ENCODE measurements at regions not wholly inside any gene's neighbourhood (a gene's known extent, or its start where the extent isn't known, plus 50 kb on each side); places are given as distances from the start of the nearest gene placed in this dataset.

DNA sequence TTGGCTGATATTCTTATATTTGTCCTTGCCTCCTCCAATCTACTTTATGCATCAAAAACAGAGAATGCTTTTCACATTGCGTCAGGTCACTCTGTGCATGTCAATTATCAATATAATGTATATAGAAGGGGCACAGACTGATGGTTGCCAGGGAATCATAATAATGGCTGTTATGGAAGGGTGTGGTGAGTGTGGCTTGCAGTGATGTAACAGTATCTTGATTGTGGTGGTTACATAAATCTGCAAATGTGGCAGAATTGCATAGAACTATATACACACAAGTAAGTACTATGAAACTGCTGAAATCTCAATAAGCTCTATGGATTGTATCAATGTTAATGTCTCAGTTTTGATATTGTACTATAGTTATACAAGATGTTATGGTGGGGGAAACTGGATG lies 228.6 kb downstream of the TJP1 start:
- intact Hi-C loops (cut with DNase I), result no loop called here

DNA sequence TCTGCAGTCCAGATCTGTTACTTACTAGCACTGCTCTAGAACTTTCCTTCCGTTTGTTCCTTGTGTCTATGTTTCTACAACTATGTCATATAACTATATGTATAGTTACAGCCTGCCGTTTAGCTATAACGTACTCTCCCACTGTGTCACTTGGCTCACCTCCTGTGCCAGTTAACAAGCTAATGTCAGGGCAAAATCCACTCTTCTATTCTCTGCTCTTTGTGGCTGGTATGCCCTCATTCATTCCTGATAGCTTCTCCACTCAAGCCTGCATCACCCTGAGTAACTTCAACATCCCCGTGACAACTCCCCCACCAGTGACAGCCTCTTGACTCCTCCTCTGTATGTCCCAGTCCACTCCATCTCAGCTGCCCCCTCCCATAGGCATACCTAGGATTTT lies 229.2 kb downstream of the TJP1 start:
- intact Hi-C loops (cut with DNase I), result no loop called here
- Histone ChIP-seq H3K9me3 (no peaks in the 10 kb centered on the region), H3K27me3 (peaks cover 0 to 13% (median 0%) of the 10 kb centered on the region in 4 donors), H3K4me1 (no peaks in the 10 kb centered on the region), H3K36me3 (no peaks in the 10 kb centered on the region), H3K4me3 (no peak overlapping the region), H3K27ac (replicated peaks in 1 of 4) (no peak overlapping the region)
- WGBS, result 81% methylated on average over 4 of the region's 4 CpGs
- TF ChIP-seq POLR2AphosphoS5 (IDR thresholded peaks at IDR 0.05) (no peak), POLR2A (IDR thresholded peaks at IDR 0.05; ENCODE audit: low read depth) (no peak), EP300 (IDR thresholded peaks at IDR 0.05) (no peak), CTCF (IDR thresholded peaks at IDR 0.05) (no peak)
- peak; percentile 62 for DNase-seq (ENCODE audit: extremely low spot score)

More for the DNA sequence above, 228.6 kb downstream of the TJP1 start:
- Histone ChIP-seq H3K36me3 (no peaks in the 10 kb centered on the region), H3K9me3 (no peaks in the 10 kb centered on the region), H3K27ac (replicated peaks in 1 of 4) (no peak overlapping the region), H3K27me3 (peaks cover 0 to 13% (median 0%) of the 10 kb centered on the region in 4 donors), H3K4me3 (no peak overlapping the region), H3K4me1 (no peaks in the 10 kb centered on the region)
- peak; percentile 31 for DNase-seq (ENCODE audit: extremely low spot score)
- TF ChIP-seq EP300 (IDR thresholded peaks at IDR 0.05) (no peak), POLR2A (IDR thresholded peaks at IDR 0.05; ENCODE audit: low read depth) (no peak), CTCF (IDR thresholded peaks at IDR 0.05) (no peak), POLR2AphosphoS5 (IDR thresholded peaks at IDR 0.05) (no peak)
- 93% methylated on average over 1 of the region's 1 CpG for WGBS

DNA sequence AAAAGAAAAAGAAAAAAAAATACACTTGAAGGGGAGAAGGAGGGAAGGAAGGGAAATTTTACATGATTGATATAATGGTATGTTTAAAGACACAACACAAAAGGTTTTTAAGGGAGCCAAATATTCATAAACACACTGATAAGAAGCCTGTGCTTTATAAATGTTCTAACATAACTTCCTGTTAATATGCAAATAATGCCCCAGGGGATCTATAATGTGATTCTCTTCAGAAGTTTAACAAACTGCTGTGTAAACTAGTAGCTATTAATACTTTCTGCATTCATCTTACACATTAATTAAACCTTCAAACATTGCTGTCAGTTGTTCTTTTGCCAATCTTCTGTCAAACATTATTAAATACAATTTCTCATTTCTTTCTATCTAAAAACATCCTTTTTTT lies 231.6 kb downstream of the TJP1 start:
- DNase-seq (ENCODE audit: extremely low spot score), result no peak

GRCh38 chr15:29589975-29590374 lies 232.3 kb downstream of the TJP1 start:
- H3K36me3 ChIP-seq, result no peaks in the 10 kb centered on the region
- intact Hi-C loops (cut with DNase I), result no loop called here
- no peaks in the 10 kb centered on the region for H3K9me3 ChIP-seq
- no peak overlapping the region for H3K27ac ChIP-seq (replicated peaks in 1 of 4)
- DNase-seq (ENCODE audit: extremely low spot score), result peak; percentile 66
- no peak for TF ChIP-seq POLR2AphosphoS5 (IDR thresholded peaks at IDR 0.05)
- no peak overlapping the region for H3K4me3 ChIP-seq
- 89% methylated on average over 4 of the region's 4 CpGs for WGBS
- H3K27me3 ChIP-seq, result peaks cover 0 to 13% (median 0%) of the 10 kb centered on the region in 4 donors
- no peaks in the 10 kb centered on the region for H3K4me1 ChIP-seq

More for the DNA sequence above, 231.6 kb downstream of the TJP1 start:
- Histone ChIP-seq H3K27ac (replicated peaks in 1 of 4) (no peak overlapping the region), H3K4me1 (no peaks in the 10 kb centered on the region), H3K27me3 (peaks cover 0 to 13% (median 0%) of the 10 kb centered on the region in 4 donors), H3K36me3 (no peaks in the 10 kb centered on the region), H3K9me3 (no peaks in the 10 kb centered on the region), H3K4me3 (no peak overlapping the region)
- TF ChIP-seq CTCF (IDR thresholded peaks at IDR 0.05), result no peak
- TF ChIP-seq POLR2AphosphoS5 (IDR thresholded peaks at IDR 0.05), result no peak
- no peak for TF ChIP-seq POLR2A (IDR thresholded peaks at IDR 0.05; ENCODE audit: low read depth)
- TF ChIP-seq EP300 (IDR thresholded peaks at IDR 0.05), result no peak
- intact Hi-C loops (cut with DNase I), result no loop called here

DNA sequence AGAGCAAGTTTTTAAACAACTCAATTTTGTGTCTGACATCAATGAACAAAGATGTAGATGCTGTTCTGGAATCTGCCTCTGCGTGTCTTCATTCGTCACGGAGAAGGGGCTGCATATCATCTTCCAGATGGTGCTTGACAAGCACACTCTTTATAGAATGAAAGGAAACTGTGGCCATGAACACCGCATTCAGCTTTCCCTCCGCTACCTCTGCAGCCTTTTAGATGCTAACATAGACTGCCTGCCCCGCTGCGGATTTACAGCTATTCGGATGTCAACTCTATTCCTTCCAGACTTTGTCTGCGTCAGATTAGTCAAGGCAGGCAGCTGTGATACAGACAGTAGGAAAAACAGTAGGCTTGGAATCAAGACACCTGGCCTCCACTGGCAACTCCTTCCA lies 232.9 kb downstream of the TJP1 start:
- Histone ChIP-seq H3K4me1 (no peaks in the 10 kb centered on the region), H3K27ac (replicated peaks in 1 of 4) (no peak overlapping the region), H3K36me3 (no peaks in the 10 kb centered on the region), H3K9me3 (no peaks in the 10 kb centered on the region), H3K27me3 (peaks cover 0 to 13% (median 0%) of the 10 kb centered on the region in 4 donors), H3K4me3 (no peak overlapping the region)
- peak; percentile 70 for DNase-seq (ENCODE audit: extremely low spot score)
- TF ChIP-seq EP300 (IDR thresholded peaks at IDR 0.05), result no peak
- no peak for TF ChIP-seq POLR2AphosphoS5 (IDR thresholded peaks at IDR 0.05)
- TF ChIP-seq POLR2A (IDR thresholded peaks at IDR 0.05; ENCODE audit: low read depth), result no peak
- TF ChIP-seq CTCF (IDR thresholded peaks at IDR 0.05), result no peak
- intact Hi-C loops (cut with DNase I), result no loop called here
- WGBS, result 21% methylated on average over 9 of the region's 9 CpGs
